ENCODE measurements at regions not wholly inside any gene's neighbourhood (a gene's known extent, or its start where the extent isn't known, plus 50 kb on each side); places are given as distances from the start of the nearest gene placed in this dataset.

DNA sequence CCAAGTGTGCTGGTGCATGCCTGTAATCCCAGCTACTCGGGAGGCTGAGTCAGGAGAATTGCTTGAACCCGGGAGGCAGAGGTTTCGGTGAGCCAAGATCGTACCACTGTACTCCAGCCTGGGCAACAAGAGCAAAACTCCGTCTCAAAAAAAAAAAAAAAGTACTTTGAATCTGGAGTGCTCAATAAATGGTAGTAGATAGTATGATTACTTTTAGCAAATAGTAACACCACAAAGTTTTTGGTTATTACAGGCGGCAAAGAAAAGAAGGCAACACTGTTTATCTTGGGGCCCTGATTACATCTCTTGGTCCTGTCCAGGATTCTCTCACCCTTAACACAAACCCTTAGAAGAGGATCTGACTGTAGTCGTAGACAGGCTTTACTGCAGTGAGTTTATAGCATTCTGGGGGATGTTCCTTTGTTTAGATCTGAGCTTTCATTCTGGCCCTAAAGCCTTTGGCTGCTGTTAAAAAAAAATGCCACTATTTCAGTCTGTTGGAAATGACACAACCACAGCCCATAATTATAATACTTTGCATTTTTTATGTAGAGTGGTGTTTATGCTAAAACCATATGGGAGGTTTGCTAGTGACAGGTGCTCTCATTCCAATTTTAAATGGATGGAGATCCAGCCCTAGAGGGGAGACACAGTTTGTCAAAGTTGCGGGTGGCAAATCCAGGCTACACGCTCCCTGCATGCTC, 79.7 kb upstream of the SLC2A1 start:
- no peak for TF ChIP-seq CTCF (IDR thresholded peaks at IDR 0.05; ENCODE audit: insufficient read depth, low read depth, low read length, missing control alignments)
- DNase-seq (ENCODE audit: low read depth) = no peak
- no peak overlapping the region for H3K4me3 ChIP-seq (ENCODE audit: low read length)

DNA sequence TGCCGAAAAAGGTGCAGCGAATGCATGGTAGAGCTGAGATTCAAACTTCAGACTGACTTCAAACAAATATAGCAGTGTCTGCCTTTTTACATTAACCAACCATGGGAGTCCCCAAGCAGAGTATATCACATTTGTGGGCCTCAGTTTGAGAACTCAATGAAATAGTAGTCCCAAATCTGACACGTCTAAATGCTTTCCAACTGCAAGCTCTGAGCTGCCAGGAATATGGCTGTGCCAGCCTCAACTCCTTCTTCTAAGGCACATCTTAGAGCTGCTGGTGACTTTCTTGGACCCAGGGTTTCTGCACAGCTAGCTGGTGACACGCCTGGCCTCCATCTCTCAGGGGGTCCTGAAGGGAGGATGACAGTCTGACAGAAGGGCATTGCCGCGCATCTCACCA, 78.8 kb upstream of the SLC2A1 start:
- no peak for DNase-seq (ENCODE audit: low read depth)
- no peak overlapping the region for H3K4me3 ChIP-seq (ENCODE audit: low read length)
- TF ChIP-seq CTCF (IDR thresholded peaks at IDR 0.05; ENCODE audit: insufficient read depth, low read depth, low read length, missing control alignments) = no peak

GRCh38 chr1:43036932-43037331, 78.3 kb upstream of the SLC2A1 start:
- TF ChIP-seq CTCF (IDR thresholded peaks at IDR 0.05; ENCODE audit: insufficient read depth, low read depth, low read length, missing control alignments) = no peak
- no peak overlapping the region for H3K4me3 ChIP-seq (ENCODE audit: low read length)
- DNase-seq (ENCODE audit: low read depth) = peak; percentile 37

- no peak overlapping the region for H3K4me3 ChIP-seq (ENCODE audit: low read length)
- no peak for DNase-seq (ENCODE audit: low read depth)
- TF ChIP-seq CTCF (IDR thresholded peaks at IDR 0.05; ENCODE audit: insufficient read depth, low read depth, low read length, missing control alignments) = no peak
These were observed 77.4 kb upstream of the SLC2A1 start for GRCh38 chr1:43035821-43036741.

- no peak for DNase-seq (ENCODE audit: low read depth)
- TF ChIP-seq CTCF (IDR thresholded peaks at IDR 0.05; ENCODE audit: insufficient read depth, low read depth, low read length, missing control alignments) = no peak
- H3K4me3 ChIP-seq (ENCODE audit: low read length) = no peak overlapping the region
These were observed 76.1 kb upstream of the SLC2A1 start for GRCh38 chr1:43034778-43035177.

GRCh38 chr1:43034195-43034658, 75.6 kb upstream of the SLC2A1 start:
- TF ChIP-seq CTCF (IDR thresholded peaks at IDR 0.05; ENCODE audit: insufficient read depth, low read depth, low read length, missing control alignments) = no peak
- peak; percentile 65 for DNase-seq (ENCODE audit: low read depth)
- no peak overlapping the region for H3K4me3 ChIP-seq (ENCODE audit: low read length)

All from epithelial cell of esophagus (primary cell).